SK-N-MC (cell line): ENCODE measurements at regions not wholly inside any gene's neighbourhood (a gene's known extent, or its start where the extent isn't known, plus 50 kb on each side); places are given as distances from the start of the nearest gene placed in this dataset.

ENCODE experiments used
- EZH2 ChIP-seq: fragments of 200-600 bp; sonication (generic); IDR thresholded peaks from one replicate; pipeline ENCODE4 v1.6.1; 2017; ENCODE audit warnings: antibody characterized with exemption
- FOXP2 ChIP-seq: optimal IDR thresholded peaks from 2 replicates; pipeline ENCODE3; 2011; ENCODE audit warnings: mild to moderate bottlenecking, moderate library complexity; ENCODE audit not compliant: insufficient read depth; ENCODE audit errors: extremely low read length, control extremely low read depth
- POLR2AphosphoS5 ChIP-seq: IDR thresholded peaks from 2 replicates; pipeline ENCODE4 v1.6.1; 2012; ENCODE audit warnings: mild to moderate bottlenecking, low read depth, low read length, borderline replicate concordance

DNA sequence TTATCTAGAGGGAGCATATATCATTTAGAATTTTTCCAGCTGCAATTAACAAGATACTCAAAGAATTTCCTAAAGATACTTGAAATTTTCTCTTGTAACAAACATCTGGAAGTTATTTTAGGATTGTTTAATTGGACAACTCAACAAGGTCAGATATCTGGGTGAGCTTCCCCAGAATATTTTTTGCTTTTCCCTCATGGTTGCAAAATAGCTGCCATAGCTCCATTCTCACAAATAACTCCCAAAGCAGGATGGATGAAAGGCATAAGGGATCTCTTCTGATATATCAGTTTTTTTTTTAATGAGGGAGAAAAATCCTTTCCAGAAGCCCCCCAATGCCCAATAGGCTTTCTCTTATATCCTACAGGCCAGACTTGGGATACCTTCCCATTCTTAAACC is 56.6 kb upstream of the SLC25A26 start:
- TF ChIP-seq EZH2 (no peak), POLR2AphosphoS5 (no peak), FOXP2 (no peak)
